Epithelial cell of proximal tubule (primary cell): ENCODE measurements at regions not wholly inside any gene's neighbourhood (a gene's known extent, or its start where the extent isn't known, plus 50 kb on each side); places are given as distances from the start of the nearest gene placed in this dataset.

Experiments
- DNase-seq: peaks from one replicate; pipeline ENCODE4 v3.0.0-alpha.2; 2011; ENCODE audit warnings: low read depth
- H3K4me3 ChIP-seq: 2 replicates; pipeline ENCODE4 v1.5.1; 2011; ENCODE audit warnings: low read depth, mild to moderate bottlenecking, low read length
- TF ChIP-seq, protein P1 (sequence below): conservative IDR thresholded peaks from 2 replicates; pipeline ENCODE4 v1.5.1; 2012; ENCODE audit warnings: low read depth, mild to moderate bottlenecking, low read length

DNA sequence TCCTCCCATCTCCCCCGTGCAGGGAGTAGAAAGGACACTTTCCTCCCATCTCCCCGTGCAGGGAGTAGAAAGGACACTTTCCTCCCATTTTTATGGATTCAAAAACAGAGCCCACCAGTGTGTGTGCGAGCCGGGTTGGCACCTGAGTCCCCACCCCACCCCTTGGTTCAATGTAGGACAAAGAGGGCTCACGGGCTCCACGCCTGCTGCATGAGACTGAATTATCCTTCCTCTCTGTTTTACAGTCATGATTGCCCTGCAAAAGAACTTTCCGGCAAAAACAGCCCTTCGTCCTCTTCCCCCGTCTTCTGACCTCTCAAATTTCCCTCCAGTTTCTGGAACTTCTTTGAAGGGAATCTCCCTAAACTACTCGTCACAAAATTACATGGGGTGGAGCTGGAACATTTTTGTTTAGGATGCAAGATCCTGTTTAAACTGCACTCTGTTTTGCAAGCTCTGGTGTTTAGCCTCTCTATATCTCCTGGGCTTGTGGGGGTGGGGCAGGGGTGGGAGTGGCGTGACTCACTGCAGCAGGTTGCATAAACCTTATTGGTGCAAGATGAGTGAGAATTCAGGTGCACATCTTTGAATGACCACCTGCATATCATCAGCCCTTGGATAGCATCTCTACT, 99.8 kb downstream of the PSMG1 start:
- TF ChIP-seq, protein P1, sequence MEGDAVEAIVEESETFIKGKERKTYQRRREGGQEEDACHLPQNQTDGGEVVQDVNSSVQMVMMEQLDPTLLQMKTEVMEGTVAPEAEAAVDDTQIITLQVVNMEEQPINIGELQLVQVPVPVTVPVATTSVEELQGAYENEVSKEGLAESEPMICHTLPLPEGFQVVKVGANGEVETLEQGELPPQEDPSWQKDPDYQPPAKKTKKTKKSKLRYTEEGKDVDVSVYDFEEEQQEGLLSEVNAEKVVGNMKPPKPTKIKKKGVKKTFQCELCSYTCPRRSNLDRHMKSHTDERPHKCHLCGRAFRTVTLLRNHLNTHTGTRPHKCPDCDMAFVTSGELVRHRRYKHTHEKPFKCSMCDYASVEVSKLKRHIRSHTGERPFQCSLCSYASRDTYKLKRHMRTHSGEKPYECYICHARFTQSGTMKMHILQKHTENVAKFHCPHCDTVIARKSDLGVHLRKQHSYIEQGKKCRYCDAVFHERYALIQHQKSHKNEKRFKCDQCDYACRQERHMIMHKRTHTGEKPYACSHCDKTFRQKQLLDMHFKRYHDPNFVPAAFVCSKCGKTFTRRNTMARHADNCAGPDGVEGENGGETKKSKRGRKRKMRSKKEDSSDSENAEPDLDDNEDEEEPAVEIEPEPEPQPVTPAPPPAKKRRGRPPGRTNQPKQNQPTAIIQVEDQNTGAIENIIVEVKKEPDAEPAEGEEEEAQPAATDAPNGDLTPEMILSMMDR = no peak
- DNase-seq = no peak
- no peak overlapping the region for H3K4me3 ChIP-seq

DNA sequence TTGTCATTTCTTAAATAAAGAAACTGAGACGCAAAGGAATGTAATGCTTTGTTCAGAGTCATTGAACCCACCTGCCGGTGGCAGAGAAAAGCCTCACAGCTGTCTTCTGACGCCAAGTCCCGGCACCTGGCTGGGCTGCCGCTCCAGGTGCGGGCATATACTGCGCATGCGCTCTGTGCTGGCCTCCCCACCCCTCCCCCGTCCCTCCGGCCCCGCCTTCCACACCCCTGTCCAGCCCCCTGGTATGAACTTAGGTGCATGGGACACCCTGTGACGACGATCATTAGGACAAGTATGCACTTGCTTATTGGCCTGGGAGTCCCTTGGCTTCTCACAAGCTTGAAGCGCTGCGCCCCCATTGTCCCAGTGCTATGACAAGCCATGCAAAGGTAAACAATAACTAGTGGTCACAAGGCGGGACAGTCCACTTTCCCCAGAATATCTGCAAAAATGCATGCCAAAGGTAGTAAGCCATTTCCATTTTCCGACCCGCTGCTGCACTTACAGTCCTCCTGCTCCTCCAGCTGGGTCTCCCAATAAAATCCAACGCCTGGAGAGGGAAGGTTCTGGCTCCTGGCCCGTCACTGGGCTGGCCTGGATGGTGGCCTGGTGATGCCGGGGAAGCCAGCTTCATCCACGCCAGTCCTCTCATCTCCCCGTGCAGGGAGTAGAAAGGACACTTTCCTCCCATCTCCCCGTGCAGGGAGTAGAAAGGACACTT, 100.4 kb downstream of the PSMG1 start:
- no peak for DNase-seq
- peak overlapping the region; percentile 10 for H3K4me3 ChIP-seq
- TF ChIP-seq, protein P1 = no peak

DNA sequence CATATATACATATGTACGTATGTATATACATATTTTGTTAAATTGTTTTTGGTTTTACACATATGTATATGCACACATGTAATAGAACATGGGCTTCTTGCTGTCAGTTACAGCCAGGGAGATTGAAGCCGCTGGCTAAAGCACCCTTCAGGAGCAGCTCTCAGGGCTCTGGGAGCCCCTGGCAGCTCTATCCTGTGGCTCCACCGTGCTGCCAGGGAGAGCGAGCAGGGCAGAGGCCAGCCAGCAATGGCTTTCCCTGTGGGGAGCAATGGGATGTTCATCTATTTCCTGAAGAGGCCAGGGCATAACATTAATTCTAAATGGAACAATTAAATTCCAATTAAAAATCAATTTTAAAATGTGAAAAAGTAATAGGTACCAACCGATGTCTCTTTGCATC, 102.9 kb downstream of the PSMG1 start:
- TF ChIP-seq, protein P1 = no peak
- DNase-seq = no peak
- H3K4me3 ChIP-seq = no peak overlapping the region

DNA sequence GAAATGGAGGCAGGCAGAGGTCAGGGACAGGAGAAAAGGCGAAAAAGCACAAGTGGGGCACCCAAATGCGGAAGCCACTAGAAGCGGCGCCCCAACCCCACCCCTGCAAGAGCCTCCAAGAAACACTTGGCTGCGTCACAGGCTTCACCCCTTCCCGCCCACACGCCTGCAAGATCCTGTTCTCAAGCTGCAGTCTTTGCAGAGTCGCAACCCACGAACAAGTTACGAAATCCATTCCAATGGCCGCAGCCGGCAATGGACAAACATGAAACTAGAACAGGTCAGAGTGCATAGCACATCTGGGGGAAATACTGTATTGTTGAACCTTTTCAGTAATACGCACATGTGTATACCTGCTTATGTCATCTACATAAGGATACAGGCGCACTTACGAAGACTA, 103.6 kb downstream of the PSMG1 start:
- TF ChIP-seq, protein P1 = no peak
- no peak for DNase-seq
- H3K4me3 ChIP-seq = no peak overlapping the region

DNA sequence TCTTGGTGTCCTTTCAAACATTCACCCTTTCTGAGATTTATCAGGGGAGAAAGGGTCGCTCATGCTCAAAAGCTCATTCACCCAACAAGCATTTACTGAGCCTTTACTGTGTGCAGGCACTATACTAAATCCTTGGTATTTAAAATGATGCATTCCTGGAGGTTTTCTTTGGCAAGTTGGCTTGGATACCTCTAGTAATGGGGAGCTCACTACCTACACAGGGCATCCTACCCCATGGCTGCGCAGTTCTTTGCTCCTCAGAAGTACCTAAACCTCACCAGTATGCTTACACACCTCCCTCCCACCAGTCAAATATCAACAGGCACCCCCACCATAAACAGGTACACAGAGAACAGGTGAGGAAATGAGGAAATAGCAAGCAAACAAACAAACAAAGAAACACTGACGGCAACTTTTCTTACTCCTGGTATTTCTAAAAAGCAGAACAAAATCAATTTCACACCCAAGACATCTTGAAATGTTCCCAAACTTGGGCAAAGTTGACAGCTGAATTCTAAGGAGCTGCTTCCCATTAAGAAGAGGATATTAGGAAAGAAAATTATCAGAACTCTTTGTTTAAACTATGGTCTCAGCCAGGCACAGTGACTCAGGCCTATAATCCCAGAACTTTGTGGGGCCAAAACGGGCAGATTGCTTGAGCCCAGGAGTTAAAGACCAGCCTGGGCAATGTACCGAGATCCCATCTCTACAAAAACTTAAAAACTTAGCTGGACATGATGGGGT, 104.8 kb downstream of the PSMG1 start:
- TF ChIP-seq, protein P1 = no peak
- DNase-seq = no peak
- no peak overlapping the region for H3K4me3 ChIP-seq

DNA sequence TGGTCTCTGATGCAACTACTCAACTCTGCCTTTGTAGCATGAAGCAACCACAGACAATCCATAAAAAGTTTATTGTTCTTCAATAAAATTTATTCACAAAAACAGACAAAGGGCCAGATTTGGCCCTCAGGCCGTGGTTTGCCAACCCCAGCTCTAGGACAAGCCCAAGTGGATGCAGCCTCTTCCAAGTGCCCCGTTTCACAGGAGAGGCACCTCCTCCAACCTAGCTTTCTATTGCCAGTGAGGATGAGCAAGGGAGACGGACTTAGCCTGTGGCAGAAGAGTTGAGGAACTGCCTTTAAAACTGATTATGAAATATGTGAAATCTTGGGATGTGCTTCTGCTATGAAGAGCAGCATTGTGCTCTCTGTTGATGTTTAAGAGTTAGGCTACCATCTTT, 105.4 kb downstream of the PSMG1 start:
- TF ChIP-seq, protein P1 = no peak
- DNase-seq = no peak
- H3K4me3 ChIP-seq = no peak overlapping the region
